GM18858 (cell line): ENCODE measurements at regions not wholly inside any gene's neighbourhood (a gene's known extent, or its start where the extent isn't known, plus 50 kb on each side); places are given as distances from the start of the nearest gene placed in this dataset.
"Not testable (repeated sequence)": the region's sequence is repeated elsewhere in the genome, so short reads cannot be mapped to it uniquely, and the experiment has no call there.

Experiments
- ATAC-seq: cut with Tn5 transposase; IDR thresholded peaks from one replicate; pipeline ENCODE4 v1.9.1; 2021; ENCODE audit not compliant: unreplicated experiment

- no peak for ATAC-seq
Observed at GRCh38 chr2:184993746-184994145, 395.4 kb downstream of the ZNF804A start.

GRCh38 chr2:185006481-185006880, 408.2 kb downstream of the ZNF804A start:
- no peak for ATAC-seq

- no peak for ATAC-seq
Observed at GRCh38 chr2:185012643-185013042, 414.3 kb downstream of the ZNF804A start.

DNA sequence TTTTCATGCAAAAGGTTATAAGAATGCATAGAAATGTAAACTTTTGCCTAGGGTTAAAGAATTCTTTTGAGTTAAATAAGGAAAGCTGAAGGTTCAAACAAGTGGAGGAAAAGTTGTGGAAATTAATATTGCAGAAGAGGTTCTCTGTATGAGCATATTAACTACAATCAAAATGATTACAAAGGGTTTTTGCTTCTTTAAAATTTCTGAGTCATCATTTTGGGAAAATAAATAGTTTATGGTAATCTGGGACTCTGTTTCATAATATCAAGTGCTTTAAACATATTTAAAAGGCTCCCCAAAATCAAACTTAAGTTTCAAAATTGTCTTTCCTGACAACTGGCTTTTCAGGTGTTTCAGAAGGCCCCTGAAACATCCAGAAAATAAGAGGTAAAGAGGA, 415.7 kb downstream of the ZNF804A start:
- ATAC-seq = no peak

DNA sequence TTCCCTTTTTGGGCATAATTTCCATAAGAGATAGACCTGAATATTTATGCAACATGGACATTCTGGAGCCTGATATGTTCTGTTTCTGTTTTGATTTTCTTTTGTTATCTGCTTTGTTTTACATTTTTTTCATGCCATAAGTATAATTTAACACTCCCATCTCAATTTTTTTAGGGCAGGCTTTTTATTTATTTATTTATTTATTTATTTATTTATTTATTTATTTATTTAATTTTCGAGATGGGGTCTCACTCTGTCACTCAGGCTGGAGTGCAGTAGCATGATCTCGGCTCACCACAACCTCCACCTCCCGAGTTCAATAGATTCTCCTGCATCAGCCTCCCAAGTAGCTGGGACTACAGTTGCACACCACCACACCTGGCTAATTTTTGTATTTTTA, 427.6 kb downstream of the ZNF804A start:
- not testable (repeated sequence) for ATAC-seq

- no peak for ATAC-seq
Observed at GRCh38 chr2:185035906-185036305, 437.6 kb downstream of the ZNF804A start.

GRCh38 chr2:185044323-185044874, 446.1 kb downstream of the ZNF804A start:
- no peak for ATAC-seq

- ATAC-seq = no peak
Observed at GRCh38 chr2:185050804-185051203, 452.5 kb downstream of the ZNF804A start.

DNA sequence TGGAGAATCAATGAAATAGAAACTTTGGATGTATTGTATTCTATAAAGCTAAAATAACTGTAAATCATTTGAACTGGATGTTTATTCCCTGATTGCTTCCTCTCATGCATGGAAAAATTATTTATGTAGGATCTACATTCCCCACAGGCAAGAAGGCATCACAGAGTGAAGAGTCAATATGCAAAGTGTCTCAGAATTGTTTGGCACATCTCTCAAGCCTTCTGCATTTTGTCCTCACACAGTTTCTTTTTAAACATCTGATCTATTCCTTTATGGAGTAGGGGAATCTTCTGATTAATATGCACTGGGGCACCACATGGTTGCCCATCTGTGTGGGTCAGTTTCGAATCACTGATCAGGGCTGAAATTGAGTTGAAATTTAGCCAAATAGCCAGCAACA, 465.4 kb downstream of the ZNF804A start:
- no peak for ATAC-seq

DNA sequence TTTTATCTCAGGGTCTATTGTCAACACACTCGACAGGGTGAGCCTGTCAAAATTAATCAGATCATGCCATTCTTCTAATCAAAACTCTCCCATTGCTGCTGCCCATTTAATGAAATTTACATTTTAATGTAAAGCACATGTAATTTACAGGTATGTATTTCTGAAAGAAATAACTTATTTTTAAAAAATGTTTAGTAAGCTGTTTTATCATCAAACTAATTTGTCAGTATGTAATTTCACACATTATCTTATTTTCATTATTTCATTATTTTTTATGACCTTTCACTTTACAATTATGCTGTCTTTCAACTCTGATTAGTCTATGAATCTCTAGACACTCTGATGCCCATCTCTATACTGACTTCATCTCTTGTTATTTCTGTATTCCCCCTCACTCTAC, 467.8 kb downstream of the ZNF804A start:
- ATAC-seq = no peak

- no peak for ATAC-seq
Observed at GRCh38 chr2:185069107-185069506, 470.8 kb downstream of the ZNF804A start.

DNA sequence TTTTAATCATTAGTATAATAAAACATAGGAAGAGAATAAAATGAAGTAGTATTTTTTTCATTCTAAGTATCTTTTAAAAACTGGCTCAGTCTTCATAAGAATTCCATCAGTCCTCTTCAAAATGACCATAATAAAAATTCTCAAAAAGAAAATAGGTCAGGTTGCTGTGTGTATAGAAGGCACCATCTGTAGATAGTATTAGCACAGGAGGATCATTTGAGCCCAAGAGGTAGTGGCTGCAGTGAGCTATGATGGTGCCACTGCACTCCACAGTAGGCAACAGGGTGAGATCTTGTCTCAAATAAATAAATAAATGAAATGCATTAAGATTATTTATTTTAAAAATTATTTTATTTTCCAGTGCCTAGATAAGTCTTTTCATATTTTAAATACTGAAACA, 475.8 kb downstream of the ZNF804A start:
- no peak for ATAC-seq

- no peak for ATAC-seq
Observed at GRCh38 chr2:185082749-185083148, 484.4 kb downstream of the ZNF804A start.

- no peak for ATAC-seq
Observed at GRCh38 chr2:185108588-185108987, 510.3 kb downstream of the ZNF804A start.

DNA sequence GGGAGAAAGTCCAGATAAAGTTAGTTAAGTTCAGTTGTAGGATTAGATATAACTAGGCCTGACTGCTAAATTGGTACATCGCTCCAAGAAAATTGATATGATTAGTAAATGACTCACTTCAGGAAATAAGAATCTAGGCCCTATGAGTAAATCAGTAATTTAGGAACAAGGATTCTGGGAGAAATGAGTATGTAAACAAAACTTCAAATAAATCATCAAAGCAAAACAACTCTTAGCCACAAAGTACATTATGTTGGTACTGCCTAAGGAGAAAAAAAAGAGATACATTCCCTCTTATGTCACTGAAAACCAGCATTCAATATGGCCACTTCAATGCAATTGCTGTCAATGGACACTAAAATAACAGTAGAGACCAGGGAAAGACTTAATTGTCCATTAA, 529.1 kb downstream of the ZNF804A start:
- no peak for ATAC-seq

- no peak for ATAC-seq
Observed at GRCh38 chr2:185128346-185128745, 530.0 kb downstream of the ZNF804A start.

GRCh38 chr2:185128996-185129395, 530.7 kb downstream of the ZNF804A start:
- no peak for ATAC-seq

GRCh38 chr2:185130685-185131084, 532.4 kb downstream of the ZNF804A start:
- ATAC-seq = no peak

DNA sequence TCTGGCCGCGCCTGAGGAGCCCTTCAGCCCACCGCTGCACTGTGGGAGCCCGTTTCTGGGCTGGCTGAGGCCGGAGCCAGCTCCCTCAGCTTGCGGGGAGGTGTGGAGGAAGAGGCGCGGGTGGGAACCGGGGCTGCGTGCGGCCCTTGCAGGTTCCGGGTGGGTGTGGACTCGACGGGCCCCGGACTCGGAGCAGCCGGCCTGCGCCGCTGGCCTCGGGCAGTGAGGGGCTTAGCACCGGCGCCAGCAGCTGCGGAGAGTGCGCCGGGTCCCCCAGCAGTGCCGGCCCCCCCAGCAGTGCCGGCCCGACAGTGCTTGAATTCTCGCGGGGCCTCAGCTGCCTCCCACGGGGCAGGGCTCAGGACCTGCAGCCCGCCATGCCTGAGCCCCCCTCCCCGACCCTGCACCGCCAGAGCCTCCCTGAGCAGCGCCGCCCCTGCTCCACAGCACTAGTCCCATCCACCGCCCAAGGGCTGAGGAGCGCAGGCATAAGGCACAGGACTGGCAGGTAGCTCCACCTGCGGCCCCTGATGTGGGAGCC, 534.2 kb downstream of the ZNF804A start:
- ATAC-seq = no peak

DNA sequence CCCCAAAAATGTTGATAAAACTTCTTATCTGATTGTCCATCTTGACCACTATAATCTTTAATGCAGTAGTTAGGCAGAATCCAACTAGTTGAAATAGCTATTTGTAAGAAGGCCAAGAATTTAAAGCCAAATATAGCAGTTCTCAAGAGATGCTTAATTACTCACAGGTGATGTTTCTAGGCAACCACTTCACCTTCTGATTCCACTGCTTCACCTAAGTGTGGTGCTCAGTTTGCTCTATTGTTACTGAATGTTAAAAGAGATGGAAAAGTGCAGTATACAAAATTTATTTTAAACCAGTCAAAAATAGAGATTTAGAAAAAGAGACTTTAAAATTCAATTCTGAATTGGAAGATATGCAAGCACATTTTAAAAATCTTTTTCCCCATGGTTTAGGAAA, 539.4 kb downstream of the ZNF804A start:
- no peak for ATAC-seq

DNA sequence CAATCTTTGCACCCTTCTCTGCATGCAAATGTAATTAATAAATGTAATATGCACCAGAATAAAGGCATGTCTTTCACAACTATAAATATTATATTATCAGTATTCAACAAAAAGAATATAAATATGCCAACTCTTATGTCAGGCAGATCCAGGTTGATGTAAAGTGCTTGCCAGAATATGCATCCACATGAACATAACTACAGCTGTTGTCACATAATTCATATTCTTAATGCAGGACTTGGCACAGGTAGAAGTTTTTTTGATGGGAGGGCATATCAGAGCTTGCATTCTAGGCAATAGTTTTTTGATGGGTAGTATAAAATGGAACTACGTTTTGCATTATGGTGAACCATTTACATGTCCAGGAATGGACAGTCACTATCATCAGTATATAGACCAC, 544.3 kb downstream of the ZNF804A start:
- no peak for ATAC-seq

DNA sequence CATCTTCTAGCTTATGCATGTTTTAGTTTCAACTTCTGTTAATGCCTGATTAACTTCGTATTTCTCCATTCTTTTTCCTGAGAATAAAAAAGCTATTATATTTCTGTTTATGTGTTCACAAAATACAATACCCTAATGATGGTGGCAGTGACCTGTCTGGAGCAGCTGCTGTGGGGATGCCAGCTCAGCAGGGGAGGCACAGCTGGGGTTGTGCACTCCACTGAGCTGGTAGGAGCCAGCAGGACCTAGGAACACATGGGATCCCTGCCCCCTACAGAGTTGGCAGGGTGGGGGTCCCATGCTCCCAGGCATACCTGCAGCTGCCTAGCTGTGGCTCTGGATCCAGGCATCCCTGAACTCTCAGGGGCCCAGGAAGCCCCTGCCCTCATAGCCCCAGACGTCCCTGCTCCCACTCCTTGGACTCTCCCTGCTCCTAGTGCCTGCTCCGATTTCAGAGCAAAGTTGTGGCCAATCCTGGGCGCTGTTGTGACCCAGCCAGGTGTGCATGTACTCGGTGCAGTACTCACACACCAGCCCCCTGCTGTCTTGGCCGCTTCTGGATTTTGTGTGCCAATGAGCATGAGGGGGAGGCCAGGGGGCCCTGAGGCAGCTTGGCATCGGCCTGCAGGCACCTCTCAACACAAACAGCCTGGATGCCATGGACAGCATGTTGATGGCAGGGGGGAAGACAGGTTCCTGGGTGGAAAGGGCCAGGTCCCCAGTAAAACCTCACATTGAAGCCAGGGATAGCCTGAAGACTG, 546.0 kb downstream of the ZNF804A start:
- no peak for ATAC-seq
